Fibroblast of lung (primary cell): ENCODE measurements at regions not wholly inside any gene's neighbourhood (a gene's known extent, or its start where the extent isn't known, plus 50 kb on each side); places are given as distances from the start of the nearest gene placed in this dataset.

Experiments
- DNase-seq, 2 donors: peaks; one replicate each; pipeline versions ENCODE4 v3.0.0 to v3.0.0-alpha.2; 2010; ENCODE audit warnings: low read depth in 2 of 2
- H2AFZ ChIP-seq: 2 replicates; pipeline ENCODE4 v1.5.1; 2012; ENCODE audit warnings: low read length, control low read depth, inconsistent platforms
- H3K27ac ChIP-seq: 2 replicates; pipeline ENCODE4 v1.5.1; 2011; ENCODE audit warnings: low read length, control low read depth; ENCODE audit not compliant: insufficient read depth
- H3K27me3 ChIP-seq: 2 replicates; pipeline ENCODE4 v1.5.1; 2011; ENCODE audit warnings: mild to moderate bottlenecking, low read length; ENCODE audit not compliant: control insufficient read depth, insufficient read depth
- H3K36me3 ChIP-seq: 2 replicates; pipeline ENCODE4 v1.5.1; 2011; ENCODE audit warnings: low read length; ENCODE audit not compliant: control insufficient read depth, insufficient read depth
- H3K4me1 ChIP-seq: 2 replicates; pipeline ENCODE4 v1.5.1; 2011; ENCODE audit warnings: low read length; ENCODE audit not compliant: control insufficient read depth, insufficient read depth; ENCODE audit errors: extremely low read depth
- H3K4me2 ChIP-seq: 2 replicates; pipeline ENCODE4 v1.5.1; 2011; ENCODE audit warnings: low read length, control low read depth; ENCODE audit not compliant: insufficient read depth; ENCODE audit errors: extremely low read depth
- H3K4me3 ChIP-seq, 4 experiments: fragments of 200-600 bp in 1 of 4; sonication (generic) in 1 of 4; replicated peaks in 1 of 4; 2 replicates each; pipeline ENCODE4 v1.5.1; 2011 to 2016; ENCODE audit warnings: low read length in 4 of 4, low read depth in 3 of 4, mild to moderate bottlenecking in 3 of 4, control low read depth in 2 of 4, inconsistent platforms in 1 of 4, mixed read lengths in 1 of 4; ENCODE audit not compliant: insufficient read depth in 1 of 4; ENCODE audit errors: control extremely low read depth in 1 of 4
- H3K79me2 ChIP-seq: 2 replicates; pipeline ENCODE4 v1.5.1; 2012; ENCODE audit warnings: mild to moderate bottlenecking, low read length, inconsistent platforms; ENCODE audit not compliant: control insufficient read depth, insufficient read depth
- H3K9ac ChIP-seq: 2 replicates; pipeline ENCODE4 v1.5.1; 2011; ENCODE audit warnings: mild to moderate bottlenecking, low read length, control low read depth; ENCODE audit not compliant: insufficient read depth
- H3K9me3 ChIP-seq: 2 replicates; pipeline ENCODE4 v1.5.1; 2012; ENCODE audit warnings: low read depth, low read length; ENCODE audit not compliant: control insufficient read depth, insufficient read depth
- H4K20me1 ChIP-seq: 2 replicates; pipeline ENCODE4 v1.5.1; 2011; ENCODE audit warnings: low read length; ENCODE audit not compliant: control insufficient read depth, insufficient read depth; ENCODE audit errors: extremely low read depth
- EZH2 ChIP-seq: IDR thresholded peaks from 2 replicates; pipeline ENCODE4 v1.5.1; 2012; ENCODE audit warnings: low read length, control low read depth, mild to moderate bottlenecking; ENCODE audit errors: missing control alignments
- TF ChIP-seq, protein P1 (sequence below), 2 donors: IDR thresholded peaks in 1 of 2; conservative IDR thresholded peaks in 1 of 2; 1 replicate in 1 of 2; 2 replicates in 1 of 2; pipeline ENCODE4 v1.5.1; 2011 to 2012; ENCODE audit warnings: low read length in 2 of 2, control low read depth in 1 of 2, inconsistent platforms in 1 of 2, low read depth in 1 of 2, mild to moderate bottlenecking in 1 of 2

DNA sequence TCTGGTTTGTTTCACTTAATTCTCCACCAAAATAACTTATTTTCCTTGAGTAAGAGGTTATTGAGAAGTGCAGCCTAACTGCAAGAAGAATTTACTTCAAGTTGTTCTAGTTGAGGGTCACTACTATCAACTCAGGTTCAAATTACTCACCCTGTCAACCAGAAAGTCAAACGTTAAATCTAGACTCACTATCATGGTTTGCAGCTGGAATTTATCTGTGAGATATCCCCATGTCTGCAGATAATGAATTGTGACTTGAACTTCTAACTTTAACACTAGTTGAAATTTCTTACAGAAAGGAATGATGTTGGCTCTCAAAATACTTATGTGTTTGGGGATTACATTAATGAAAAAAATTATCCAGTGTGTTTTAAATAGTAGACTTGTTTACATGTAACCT, 1145.7 kb upstream of the NXPH2 start:
- Histone ChIP-seq H3K27me3 (no peaks in the 10 kb centered on the region), H3K9ac (no peak overlapping the region), H3K9me3 (no peaks in the 10 kb centered on the region), H3K4me2 (no peak overlapping the region), H3K36me3 (no peaks in the 10 kb centered on the region), H4K20me1 (no peaks in the 10 kb centered on the region), H3K4me1 (no peaks in the 10 kb centered on the region), H2AFZ (no peak overlapping the region), H3K27ac (no peak overlapping the region), H3K4me3 (no peak overlapping the region), H3K79me2 (no peaks in the 10 kb centered on the region)
- DNase-seq = no peak
- no peak for TF ChIP-seq EZH2
- TF ChIP-seq, protein P1, sequence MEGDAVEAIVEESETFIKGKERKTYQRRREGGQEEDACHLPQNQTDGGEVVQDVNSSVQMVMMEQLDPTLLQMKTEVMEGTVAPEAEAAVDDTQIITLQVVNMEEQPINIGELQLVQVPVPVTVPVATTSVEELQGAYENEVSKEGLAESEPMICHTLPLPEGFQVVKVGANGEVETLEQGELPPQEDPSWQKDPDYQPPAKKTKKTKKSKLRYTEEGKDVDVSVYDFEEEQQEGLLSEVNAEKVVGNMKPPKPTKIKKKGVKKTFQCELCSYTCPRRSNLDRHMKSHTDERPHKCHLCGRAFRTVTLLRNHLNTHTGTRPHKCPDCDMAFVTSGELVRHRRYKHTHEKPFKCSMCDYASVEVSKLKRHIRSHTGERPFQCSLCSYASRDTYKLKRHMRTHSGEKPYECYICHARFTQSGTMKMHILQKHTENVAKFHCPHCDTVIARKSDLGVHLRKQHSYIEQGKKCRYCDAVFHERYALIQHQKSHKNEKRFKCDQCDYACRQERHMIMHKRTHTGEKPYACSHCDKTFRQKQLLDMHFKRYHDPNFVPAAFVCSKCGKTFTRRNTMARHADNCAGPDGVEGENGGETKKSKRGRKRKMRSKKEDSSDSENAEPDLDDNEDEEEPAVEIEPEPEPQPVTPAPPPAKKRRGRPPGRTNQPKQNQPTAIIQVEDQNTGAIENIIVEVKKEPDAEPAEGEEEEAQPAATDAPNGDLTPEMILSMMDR (conservative IDR thresholded peaks at IDR 0.05 in 1 of 2, IDR thresholded peaks at IDR 0.05 in 1 of 2; ENCODE audit: low read depth in 1 of 2, low read length in 2 of 2) = no peak

DNA sequence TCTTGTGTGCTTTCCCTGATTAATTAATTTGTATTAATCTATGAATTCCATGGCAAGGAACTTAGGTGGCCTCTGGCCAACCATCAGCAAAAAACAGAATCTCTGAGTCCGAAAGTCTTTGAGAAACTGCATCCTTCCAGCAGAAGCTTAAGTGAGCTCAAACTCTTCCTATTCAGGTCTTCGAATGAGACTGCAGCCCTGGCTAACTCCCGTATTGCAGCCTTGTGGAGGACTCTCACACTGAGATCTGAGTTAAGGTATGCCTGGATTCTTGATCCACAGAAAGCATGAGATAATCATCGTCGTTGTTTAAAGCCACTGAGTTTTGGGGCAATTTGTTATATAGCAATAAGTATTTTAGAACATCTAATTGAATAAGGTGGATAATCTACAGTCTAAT, 1143.9 kb upstream of the NXPH2 start:
- H3K4me2 ChIP-seq = no peak overlapping the region
- no peaks in the 10 kb centered on the region for H3K79me2 ChIP-seq
- H3K4me3 ChIP-seq = no peak overlapping the region
- H3K9ac ChIP-seq = no peak overlapping the region
- H3K4me1 ChIP-seq = no peaks in the 10 kb centered on the region
- H3K9me3 ChIP-seq = no peaks in the 10 kb centered on the region
- H3K27me3 ChIP-seq = no peaks in the 10 kb centered on the region
- no peaks in the 10 kb centered on the region for H3K36me3 ChIP-seq
- no peak overlapping the region for H2AFZ ChIP-seq
- DNase-seq = no peak
- no peaks in the 10 kb centered on the region for H4K20me1 ChIP-seq
- no peak overlapping the region for H3K27ac ChIP-seq
- TF ChIP-seq, protein P1 (conservative IDR thresholded peaks at IDR 0.05 in 1 of 2, IDR thresholded peaks at IDR 0.05 in 1 of 2; ENCODE audit: low read depth in 1 of 2, low read length in 2 of 2) = no peak
- no peak for TF ChIP-seq EZH2

DNA sequence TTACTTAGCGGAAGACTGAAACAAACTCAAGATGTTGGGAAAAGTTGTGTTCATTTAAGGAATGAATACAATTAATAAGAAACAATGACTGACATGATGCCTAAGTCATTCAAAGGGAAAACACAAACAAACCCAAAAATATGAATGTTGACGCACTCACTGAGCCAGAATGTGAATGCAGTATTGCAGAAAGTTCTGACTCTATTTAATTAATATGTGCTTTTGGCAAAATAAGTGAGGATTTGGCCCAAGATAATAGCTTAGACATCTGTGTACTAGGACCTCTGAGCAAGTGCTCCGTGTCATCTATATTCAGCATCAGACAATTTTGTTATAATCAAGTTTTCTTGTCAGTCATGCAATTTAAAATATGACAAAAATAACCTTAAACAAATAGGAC, 1138.8 kb upstream of the NXPH2 start:
- Histone ChIP-seq H4K20me1 (no peaks in the 10 kb centered on the region), H3K27me3 (no peaks in the 10 kb centered on the region), H3K9me3 (no peaks in the 10 kb centered on the region), H2AFZ (no peak overlapping the region), H3K36me3 (no peaks in the 10 kb centered on the region), H3K27ac (no peak overlapping the region), H3K4me3 (no peak overlapping the region), H3K9ac (no peak overlapping the region), H3K79me2 (no peaks in the 10 kb centered on the region), H3K4me2 (no peak overlapping the region), H3K4me1 (no peaks in the 10 kb centered on the region)
- TF ChIP-seq EZH2 = no peak
- DNase-seq = no peak
